GM13976 (cell line): ENCODE measurements at regions not wholly inside any gene's neighbourhood (a gene's known extent, or its start where the extent isn't known, plus 50 kb on each side); places are given as distances from the start of the nearest gene placed in this dataset.

Source experiments
- DNase-seq: peaks from one replicate; pipeline ENCODE4 v3.0.0; 2012; ENCODE audit warnings: low spot score
- in situ Hi-C: fragments of 300-500 bp; cut with MboI; formaldehyde crosslinking; loops from one replicate; pipeline ENCODE4 v1.12.0; 2022; ENCODE audit warnings: low sequenced_read_pairs, mixed read lengths, inconsistent platforms; ENCODE audit not compliant: unreplicated experiment
- TF ChIP-seq, protein P1 (sequence below): IDR thresholded peaks from 2 replicates; pipeline ENCODE4 v1.5.1; 2012; ENCODE audit warnings: borderline replicate concordance, mild to moderate bottlenecking; ENCODE audit not compliant: insufficient read depth; ENCODE audit errors: extremely low read depth, missing control alignments, control extremely low read depth

DNA sequence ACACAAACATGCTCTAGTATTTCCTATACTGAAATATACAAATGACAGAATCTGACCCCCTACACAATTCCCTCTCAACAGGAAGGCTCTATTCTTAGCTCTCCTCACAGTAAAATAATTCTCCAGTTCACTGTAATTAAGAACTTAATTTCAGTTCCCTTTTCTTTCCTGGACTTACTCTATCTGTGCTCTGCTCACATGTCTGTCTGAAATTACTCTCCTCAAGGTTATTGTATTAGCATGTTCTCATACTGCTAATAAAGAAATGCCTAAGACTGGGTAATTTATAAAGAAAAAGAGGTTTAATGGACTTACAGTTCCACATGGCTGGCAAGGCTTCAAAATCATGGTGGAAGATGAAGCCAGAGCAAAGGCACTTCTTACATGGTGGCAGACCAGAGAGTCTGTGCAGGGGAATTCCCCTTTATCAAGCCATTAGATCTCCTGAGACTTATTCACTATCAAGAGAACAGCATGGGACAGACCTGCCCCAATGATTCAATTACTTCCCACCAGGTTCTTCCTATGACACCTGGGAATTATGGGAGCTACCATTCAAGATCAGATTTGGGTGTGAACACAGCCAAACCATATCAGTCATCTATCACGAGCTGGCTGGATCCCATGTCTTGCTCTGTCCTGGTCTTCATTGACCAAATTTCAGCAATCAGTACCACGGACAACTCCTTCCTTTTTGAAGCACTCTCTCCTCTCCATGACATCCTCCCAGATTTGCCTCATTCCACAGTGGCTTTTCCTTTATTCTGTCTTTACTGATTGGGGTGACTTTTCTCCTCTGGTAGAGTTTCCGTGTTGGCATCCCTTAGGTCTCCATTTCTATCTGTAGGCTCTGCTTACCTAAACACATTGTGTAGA, 110.9 kb downstream of the GALR1 start:
- TF ChIP-seq, protein P1, sequence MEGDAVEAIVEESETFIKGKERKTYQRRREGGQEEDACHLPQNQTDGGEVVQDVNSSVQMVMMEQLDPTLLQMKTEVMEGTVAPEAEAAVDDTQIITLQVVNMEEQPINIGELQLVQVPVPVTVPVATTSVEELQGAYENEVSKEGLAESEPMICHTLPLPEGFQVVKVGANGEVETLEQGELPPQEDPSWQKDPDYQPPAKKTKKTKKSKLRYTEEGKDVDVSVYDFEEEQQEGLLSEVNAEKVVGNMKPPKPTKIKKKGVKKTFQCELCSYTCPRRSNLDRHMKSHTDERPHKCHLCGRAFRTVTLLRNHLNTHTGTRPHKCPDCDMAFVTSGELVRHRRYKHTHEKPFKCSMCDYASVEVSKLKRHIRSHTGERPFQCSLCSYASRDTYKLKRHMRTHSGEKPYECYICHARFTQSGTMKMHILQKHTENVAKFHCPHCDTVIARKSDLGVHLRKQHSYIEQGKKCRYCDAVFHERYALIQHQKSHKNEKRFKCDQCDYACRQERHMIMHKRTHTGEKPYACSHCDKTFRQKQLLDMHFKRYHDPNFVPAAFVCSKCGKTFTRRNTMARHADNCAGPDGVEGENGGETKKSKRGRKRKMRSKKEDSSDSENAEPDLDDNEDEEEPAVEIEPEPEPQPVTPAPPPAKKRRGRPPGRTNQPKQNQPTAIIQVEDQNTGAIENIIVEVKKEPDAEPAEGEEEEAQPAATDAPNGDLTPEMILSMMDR = no peak
- in situ Hi-C loops = no loop called here
- no peak for DNase-seq

DNA sequence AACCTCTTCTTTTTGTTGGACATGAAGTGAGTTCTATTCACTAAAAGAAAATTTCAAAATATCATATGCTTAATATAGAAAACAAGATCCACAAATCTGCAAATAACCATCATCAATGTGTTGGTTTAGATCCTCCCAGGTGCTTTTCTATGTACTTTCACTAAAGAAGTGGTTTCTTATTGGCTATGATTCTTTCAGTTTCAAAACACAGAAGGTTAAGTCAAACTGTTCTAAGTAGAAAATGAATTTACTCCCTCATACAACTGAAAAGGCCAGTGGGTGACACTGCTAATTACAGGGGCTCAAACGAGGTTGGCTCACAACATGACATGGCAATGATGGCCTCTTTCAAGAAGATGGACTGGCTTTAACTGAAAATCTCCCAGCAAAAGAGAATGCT, 111.7 kb downstream of the GALR1 start:
- TF ChIP-seq, protein P1 = no peak
- no peak for DNase-seq
- in situ Hi-C loops = no loop called here

DNA sequence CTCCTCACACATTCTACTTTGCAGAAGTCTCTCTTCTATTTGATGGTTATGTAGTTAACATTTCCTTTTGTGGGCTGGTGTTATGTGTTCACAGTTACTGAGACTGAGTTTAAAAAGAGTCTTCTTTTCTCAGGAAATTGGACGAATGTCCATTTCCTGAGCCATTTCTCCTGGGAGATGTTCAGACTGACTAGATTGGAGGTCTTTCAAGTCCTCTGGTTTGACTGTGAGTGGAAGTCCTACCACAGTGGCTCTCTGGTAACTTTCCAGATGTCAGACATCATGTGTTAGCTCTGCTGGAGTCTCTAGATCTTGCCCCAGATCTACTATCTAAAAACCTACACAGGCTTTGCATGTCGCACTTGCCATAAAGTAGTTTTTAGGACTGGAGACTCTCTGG, 116.0 kb downstream of the GALR1 start:
- TF ChIP-seq, protein P1 = no peak
- in situ Hi-C loops = no loop called here
- DNase-seq = no peak

DNA sequence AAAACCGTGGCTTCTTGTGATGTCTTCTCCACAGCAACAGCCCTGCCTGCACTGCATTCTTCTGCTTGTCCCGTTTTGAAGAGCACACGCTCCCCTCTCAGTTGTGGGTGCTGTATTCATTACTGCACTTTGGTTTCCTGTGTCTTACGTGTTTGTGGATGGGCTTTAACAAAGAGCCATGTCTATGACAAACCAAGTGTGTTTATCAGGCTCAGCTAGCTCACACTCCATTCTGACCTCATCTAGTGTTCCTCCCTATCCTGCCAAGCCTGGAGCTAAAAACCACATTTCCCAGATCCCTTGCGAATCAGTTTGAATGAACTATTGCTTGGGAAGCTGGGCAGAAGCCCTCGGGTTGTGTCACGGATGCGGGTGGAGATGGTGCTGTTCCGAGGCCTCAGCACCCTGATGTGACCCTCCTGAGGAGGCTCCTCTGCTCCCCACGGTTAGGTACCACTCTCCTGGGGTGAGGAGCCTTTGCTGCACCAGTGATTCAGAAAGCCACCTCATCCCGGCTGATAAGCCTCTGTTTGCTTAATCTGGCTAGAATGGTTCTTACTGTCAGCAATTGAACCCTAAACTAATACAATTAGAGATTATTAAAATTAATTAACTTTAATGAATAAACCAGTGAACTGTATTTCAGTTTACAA, 116.5 kb downstream of the GALR1 start:
- no peak for DNase-seq
- TF ChIP-seq, protein P1 = no peak
- in situ Hi-C loops = no loop called here

DNA sequence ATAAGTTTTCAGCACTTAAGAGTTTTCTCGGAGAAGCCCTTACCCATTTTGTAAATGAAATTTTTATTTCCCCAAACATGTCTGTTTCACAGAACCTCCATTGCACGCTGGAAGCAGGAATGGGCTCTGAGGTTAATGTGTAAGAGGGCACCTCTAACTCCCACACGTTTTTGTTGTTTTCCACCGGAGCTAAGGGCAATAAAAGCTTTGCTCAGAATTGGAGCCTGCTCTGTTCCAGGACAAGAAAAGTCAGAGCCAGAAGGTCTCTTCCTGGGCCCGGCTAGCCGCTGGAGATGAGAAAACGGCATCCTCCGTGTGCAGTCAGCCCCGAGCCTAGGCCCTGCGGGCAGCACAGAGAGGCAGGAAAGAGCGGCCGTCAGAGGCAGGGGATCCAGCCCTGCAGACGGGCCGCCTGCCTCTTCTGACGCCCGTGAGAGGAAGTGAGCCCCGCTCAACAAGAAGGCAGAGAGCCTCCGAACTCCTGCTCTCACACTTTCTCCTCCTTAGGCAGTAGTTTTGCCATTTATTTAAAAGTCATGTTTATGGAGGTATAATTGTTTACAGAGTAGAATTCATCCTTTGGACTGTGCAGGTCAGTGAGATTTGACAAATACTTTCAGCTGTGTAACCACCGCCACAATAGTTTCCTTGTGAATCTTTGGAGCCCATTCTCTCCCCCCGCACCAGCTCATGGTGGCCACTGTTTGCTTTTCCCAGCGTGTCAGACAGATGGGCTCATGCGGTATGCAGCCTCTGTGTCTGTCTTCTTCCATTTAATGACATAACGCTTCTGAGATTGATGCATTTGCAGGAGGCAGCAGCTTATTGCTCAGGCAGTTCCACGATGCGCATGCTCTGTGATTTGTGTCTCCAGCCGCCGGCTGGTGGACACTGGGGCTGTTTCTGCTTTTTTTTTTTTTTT, 117.3 kb downstream of the GALR1 start:
- in situ Hi-C loops = no loop called here
- TF ChIP-seq, protein P1 = no peak
- no peak for DNase-seq

DNA sequence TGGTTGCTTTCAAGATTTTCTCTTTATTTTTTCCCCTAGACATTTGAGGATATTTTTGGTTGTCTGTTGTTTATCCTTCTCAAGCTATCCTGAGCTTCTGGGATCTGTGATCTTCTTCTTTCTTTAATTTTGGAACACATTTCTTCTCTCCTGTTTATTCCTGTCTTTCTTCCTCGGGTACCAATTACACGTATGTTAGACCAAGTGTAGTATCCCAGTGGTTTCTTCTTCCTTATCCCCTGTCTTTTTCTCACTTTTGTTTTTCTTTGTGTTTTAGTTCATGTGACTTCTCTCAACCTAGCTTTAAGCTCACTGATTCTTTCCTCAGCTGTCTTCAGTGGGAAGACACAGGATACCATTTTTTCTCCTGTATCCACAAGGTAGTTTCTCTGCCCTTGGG, 120.0 kb downstream of the GALR1 start:
- DNase-seq = no peak
- in situ Hi-C loops = no loop called here
- TF ChIP-seq, protein P1 = no peak
